KMS-11 (cell line): ENCODE measurements at regions not wholly inside any gene's neighbourhood (a gene's known extent, or its start where the extent isn't known, plus 50 kb on each side); places are given as distances from the start of the nearest gene placed in this dataset.

ENCODE experiments used
- H2AFZ ChIP-seq: fragments of 200-600 bp; sonication (generic); 2 replicates; pipeline ENCODE4 v1.6.1; 2016; ENCODE audit warnings: antibody characterized with exemption, mixed run types, low read depth
- H3K27ac ChIP-seq: fragments of 200-600 bp; sonication (generic); 2 replicates; pipeline ENCODE4 v1.6.1; 2016; ENCODE audit warnings: mild to moderate bottlenecking, mixed run types
- H3K27me3 ChIP-seq: fragments of 200-600 bp; sonication (generic); 2 replicates; pipeline ENCODE4 v1.6.1; 2017; ENCODE audit warnings: mild to moderate bottlenecking, low read depth, mixed run types, moderate library complexity; ENCODE audit not compliant: insufficient read depth
- H3K36me3 ChIP-seq: fragments of 200-600 bp; sonication (generic); 2 replicates; pipeline ENCODE4 v1.6.1; 2017; ENCODE audit warnings: mild to moderate bottlenecking, mixed run types; ENCODE audit not compliant: insufficient read depth
- H3K4me1 ChIP-seq: fragments of 200-600 bp; sonication (generic); 2 replicates; pipeline ENCODE4 v1.6.1; 2016; ENCODE audit warnings: mild to moderate bottlenecking, low read depth, mixed run types; ENCODE audit not compliant: poor library complexity, severe bottlenecking
- H3K4me2 ChIP-seq: fragments of 200-600 bp; sonication (generic); 2 replicates; pipeline ENCODE4 v1.7.0; 2016; ENCODE audit warnings: mild to moderate bottlenecking, mixed run types
- H3K4me3 ChIP-seq: fragments of 200-600 bp; sonication (generic); IDR thresholded peaks from 2 replicates; pipeline ENCODE4 v1.6.1; 2017; ENCODE audit warnings: low read depth, low read length, mixed read lengths; ENCODE audit not compliant: insufficient read depth
- H3K79me2 ChIP-seq: fragments of 200-600 bp; sonication (generic); 2 replicates; pipeline ENCODE4 v1.6.1; 2016; ENCODE audit warnings: low read depth, mixed run types; ENCODE audit not compliant: insufficient read depth
- H3K9ac ChIP-seq: fragments of 200-600 bp; sonication (generic); 2 replicates; pipeline ENCODE4 v1.6.1; 2016; ENCODE audit warnings: mild to moderate bottlenecking, mixed run types
- H4K20me1 ChIP-seq: fragments of 200-600 bp; sonication (generic); 2 replicates; pipeline ENCODE4 v1.6.1; 2016; ENCODE audit warnings: mild to moderate bottlenecking, mixed run types; ENCODE audit not compliant: insufficient read depth
- TF ChIP-seq, protein P1 (sequence below): fragments of 200-600 bp; sonication (generic); conservative IDR thresholded peaks from 2 replicates; pipeline ENCODE4 v1.6.1; 2017; ENCODE audit warnings: low read depth, mild to moderate bottlenecking, antibody characterized with exemption, low read length, moderate library complexity, mixed read lengths

DNA sequence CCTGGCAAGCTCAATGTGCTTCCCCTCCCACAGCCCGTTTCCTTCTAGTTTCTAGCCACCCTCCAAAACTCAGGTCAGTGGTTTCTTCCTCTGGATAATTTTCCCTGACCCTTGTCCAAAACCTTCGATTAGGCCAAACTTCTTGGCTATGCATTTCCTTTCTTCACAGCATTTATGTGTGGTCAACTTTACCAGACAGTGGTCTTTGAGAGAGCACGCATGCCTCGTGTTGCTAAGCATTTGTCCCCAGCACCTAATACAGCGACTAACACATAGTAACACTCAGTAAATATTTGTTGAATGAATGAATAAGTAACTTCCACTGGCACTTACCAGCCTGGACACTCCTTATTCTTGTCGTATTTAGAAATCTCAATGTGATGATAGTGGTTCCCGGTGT is 610.7 kb downstream of the PLPP3 start:
- TF ChIP-seq, protein P1, sequence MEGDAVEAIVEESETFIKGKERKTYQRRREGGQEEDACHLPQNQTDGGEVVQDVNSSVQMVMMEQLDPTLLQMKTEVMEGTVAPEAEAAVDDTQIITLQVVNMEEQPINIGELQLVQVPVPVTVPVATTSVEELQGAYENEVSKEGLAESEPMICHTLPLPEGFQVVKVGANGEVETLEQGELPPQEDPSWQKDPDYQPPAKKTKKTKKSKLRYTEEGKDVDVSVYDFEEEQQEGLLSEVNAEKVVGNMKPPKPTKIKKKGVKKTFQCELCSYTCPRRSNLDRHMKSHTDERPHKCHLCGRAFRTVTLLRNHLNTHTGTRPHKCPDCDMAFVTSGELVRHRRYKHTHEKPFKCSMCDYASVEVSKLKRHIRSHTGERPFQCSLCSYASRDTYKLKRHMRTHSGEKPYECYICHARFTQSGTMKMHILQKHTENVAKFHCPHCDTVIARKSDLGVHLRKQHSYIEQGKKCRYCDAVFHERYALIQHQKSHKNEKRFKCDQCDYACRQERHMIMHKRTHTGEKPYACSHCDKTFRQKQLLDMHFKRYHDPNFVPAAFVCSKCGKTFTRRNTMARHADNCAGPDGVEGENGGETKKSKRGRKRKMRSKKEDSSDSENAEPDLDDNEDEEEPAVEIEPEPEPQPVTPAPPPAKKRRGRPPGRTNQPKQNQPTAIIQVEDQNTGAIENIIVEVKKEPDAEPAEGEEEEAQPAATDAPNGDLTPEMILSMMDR, result no peak
- Histone ChIP-seq H3K36me3 (no peaks in the 10 kb centered on the region), H2AFZ (no peak overlapping the region), H3K79me2 (no peaks in the 10 kb centered on the region), H3K9ac (no peak overlapping the region), H3K4me3 (no peak overlapping the region), H3K27me3 (no peaks in the 10 kb centered on the region), H4K20me1 (no peaks in the 10 kb centered on the region), H3K27ac (no peak overlapping the region), H3K4me1 (peaks cover 11% of the 10 kb centered on the region), H3K4me2 (no peak overlapping the region)

DNA sequence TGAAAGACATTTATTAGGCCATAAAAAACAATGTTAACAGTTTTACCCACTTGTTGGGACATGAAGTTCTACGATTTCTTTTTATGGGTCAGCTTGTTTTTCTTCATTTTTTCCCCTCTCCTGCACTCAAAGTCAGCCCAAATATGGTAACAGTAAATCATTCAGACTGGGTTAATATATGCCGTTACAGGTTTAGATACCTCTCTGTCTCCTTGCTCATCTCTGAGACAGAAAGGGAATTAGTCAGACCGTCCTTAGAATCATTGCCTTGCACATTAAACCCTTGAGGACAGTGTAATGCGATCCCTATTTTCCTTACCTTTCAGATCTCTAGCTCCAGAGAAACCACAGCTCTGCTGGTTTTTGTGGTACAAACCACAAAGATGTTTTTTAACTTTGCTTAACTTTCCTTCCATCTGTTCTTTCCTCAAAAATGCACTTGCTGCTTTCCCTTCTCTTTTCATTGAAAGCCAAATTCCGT is 613.3 kb downstream of the PLPP3 start:
- H2AFZ ChIP-seq, result no peak overlapping the region
- H3K4me2 ChIP-seq, result peak overlapping the region; percentile 17; the same call in 1 of the 2 replicates
- H3K27ac ChIP-seq, result no peak overlapping the region

DNA sequence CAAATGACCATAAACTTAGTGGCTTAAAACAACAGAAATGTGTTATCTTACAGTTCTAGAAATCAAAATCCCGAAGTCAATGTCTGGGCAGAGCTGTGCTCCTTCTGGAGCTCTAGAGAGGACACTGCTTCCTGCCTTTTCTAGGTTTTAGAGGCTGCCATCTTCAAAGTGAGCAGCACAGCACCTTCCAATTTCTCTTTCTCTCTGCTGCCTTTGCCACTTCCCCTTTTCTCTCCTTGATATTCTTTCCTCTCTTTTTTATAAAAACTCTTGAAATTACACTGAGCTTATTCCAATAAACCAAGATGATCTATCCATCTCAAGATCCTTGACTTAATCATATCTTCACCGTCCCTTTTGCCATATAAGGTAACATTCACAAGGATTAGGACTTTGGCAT is 616.9 kb downstream of the PLPP3 start:
- Histone ChIP-seq H3K4me2 (no peak overlapping the region), H3K27me3 (no peaks in the 10 kb centered on the region), H3K27ac (no peak overlapping the region), H3K4me1 (peaks cover 39% of the 10 kb centered on the region), H3K36me3 (no peaks in the 10 kb centered on the region), H3K9ac (no peak overlapping the region), H2AFZ (no peak overlapping the region), H3K79me2 (no peaks in the 10 kb centered on the region), H3K4me3 (no peak overlapping the region), H4K20me1 (no peaks in the 10 kb centered on the region)
- TF ChIP-seq, protein P1, result no peak

More for the DNA sequence above, 613.3 kb downstream of the PLPP3 start:
- Histone ChIP-seq H3K9ac (no peak overlapping the region), H4K20me1 (no peaks in the 10 kb centered on the region), H3K79me2 (no peaks in the 10 kb centered on the region), H3K4me3 (no peak overlapping the region), H3K27me3 (no peaks in the 10 kb centered on the region), H3K36me3 (no peaks in the 10 kb centered on the region), H3K4me1 (peaks cover 11% of the 10 kb centered on the region)
- TF ChIP-seq, protein P1, result no peak

DNA sequence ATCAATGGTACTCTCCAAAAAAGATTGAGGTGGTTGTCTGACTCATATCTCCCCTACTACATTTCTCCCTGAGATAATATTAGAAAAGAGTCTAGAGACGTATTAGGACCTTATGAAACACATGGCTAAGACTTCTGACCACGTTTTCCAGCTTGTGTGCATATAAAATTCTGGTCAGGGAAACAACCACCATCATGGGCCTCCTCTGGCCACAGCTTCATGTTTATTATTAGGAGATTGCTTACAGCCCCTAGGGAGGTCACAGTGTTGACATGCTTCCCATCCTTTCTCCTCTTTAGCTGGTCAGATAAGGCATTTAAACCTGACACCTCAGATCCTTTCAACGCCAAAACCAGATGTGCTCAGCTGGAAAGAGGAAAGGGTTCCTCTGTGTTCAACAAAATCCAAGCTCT is 620.2 kb downstream of the PLPP3 start:
- Histone ChIP-seq H3K4me3 (no peak overlapping the region), H3K27ac (peak overlapping the region; percentile 30; the same call in 1 of the 2 replicates), H3K79me2 (no peaks in the 10 kb centered on the region), H3K4me2 (peak overlapping the region; percentile 63; the same call in 1 of the 2 replicates), H3K4me1 (peaks cover 41% of the 10 kb centered on the region), H3K27me3 (no peaks in the 10 kb centered on the region), H3K9ac (no peak overlapping the region), H3K36me3 (no peaks in the 10 kb centered on the region), H4K20me1 (no peaks in the 10 kb centered on the region), H2AFZ (no peak overlapping the region)
- TF ChIP-seq, protein P1, result no peak
